ENCODE measurements at regions not wholly inside any gene's neighbourhood (a gene's known extent, or its start where the extent isn't known, plus 50 kb on each side); places are given as distances from the start of the nearest gene placed in this dataset.

GRCh38 chr4:162787120-162787519 lies 379.6 kb downstream of the NAF1 start:
- TF ChIP-seq CTCF (IDR thresholded peaks at IDR 0.05; ENCODE audit: control extremely low read depth, extremely low read depth), result no peak
- H3K27me3 ChIP-seq (ENCODE audit: control insufficient read depth in 3 of 3, insufficient read depth in 3 of 3, low read length in 2 of 3), result no peaks in the 10 kb centered on the region
- no peak overlapping the region for H3K9ac ChIP-seq (ENCODE audit: insufficient read depth in 1 of 2, low read length in 2 of 2)
- no peak overlapping the region for H3K27ac ChIP-seq (ENCODE audit: low read depth in 1 of 2, low read length in 1 of 2)
- H3K36me3 ChIP-seq (ENCODE audit: control insufficient read depth in 4 of 4, insufficient read depth in 4 of 4, low read length in 4 of 4), result no peaks in the 10 kb centered on the region
- H3K4me3 ChIP-seq, result no peak overlapping the region
- WGBS, 2 donors, result 89 to 95% methylated on average over 2 of the region's 2 CpGs
- no peaks in the 10 kb centered on the region for H3K4me1 ChIP-seq (ENCODE audit: control insufficient read depth in 5 of 5, insufficient read depth in 5 of 5, low read length in 5 of 5)
- ATAC-seq (ENCODE audit: insufficient read depth, low FRiP score) (no peak), DNase-seq (no peak)
- H3K9me3 ChIP-seq (ENCODE audit: control insufficient read depth in 4 of 4, insufficient read depth in 3 of 4, low read length in 3 of 4), result no peaks in the 10 kb centered on the region

GRCh38 chr4:162782778-162783525 lies 383.7 kb downstream of the NAF1 start:
- TF ChIP-seq CTCF (IDR thresholded peaks at IDR 0.05; ENCODE audit: control extremely low read depth, extremely low read depth), result no peak
- H3K9ac ChIP-seq (ENCODE audit: insufficient read depth in 1 of 2, low read length in 2 of 2), result no peak overlapping the region
- no peaks in the 10 kb centered on the region for H3K36me3 ChIP-seq (ENCODE audit: control insufficient read depth in 4 of 4, insufficient read depth in 4 of 4, low read length in 4 of 4)
- DNase-seq, result no peak
- no peak overlapping the region for H3K27ac ChIP-seq (ENCODE audit: low read depth in 1 of 2, low read length in 1 of 2)
- H3K9me3 ChIP-seq (ENCODE audit: control insufficient read depth in 4 of 4, insufficient read depth in 3 of 4, low read length in 3 of 4), result no peaks in the 10 kb centered on the region
- no peak overlapping the region for H3K4me3 ChIP-seq
- H3K27me3 ChIP-seq (ENCODE audit: control insufficient read depth in 3 of 3, insufficient read depth in 3 of 3, low read length in 2 of 3), result no peaks in the 10 kb centered on the region
- no peak for ATAC-seq (ENCODE audit: insufficient read depth, low FRiP score)
- 51 to 56% methylated on average over 7 of the region's 7 CpGs for WGBS, 2 donors
- H3K4me1 ChIP-seq (ENCODE audit: control insufficient read depth in 5 of 5, insufficient read depth in 5 of 5, low read length in 5 of 5), result no peaks in the 10 kb centered on the region

- TF ChIP-seq CTCF (IDR thresholded peaks at IDR 0.05; ENCODE audit: control extremely low read depth, extremely low read depth), result no peak
- WGBS, 2 donors, result 70 to 92% methylated on average over 3 of the region's 3 CpGs
- no peaks in the 10 kb centered on the region for H3K4me1 ChIP-seq (ENCODE audit: control insufficient read depth in 5 of 5, insufficient read depth in 5 of 5, low read length in 5 of 5)
- ATAC-seq (ENCODE audit: insufficient read depth, low FRiP score), result no peak
- H3K27ac ChIP-seq (ENCODE audit: low read depth in 1 of 2, low read length in 1 of 2), result no peak overlapping the region
- H3K4me3 ChIP-seq, result no peak overlapping the region
- no peaks in the 10 kb centered on the region for H3K9me3 ChIP-seq (ENCODE audit: control insufficient read depth in 4 of 4, insufficient read depth in 3 of 4, low read length in 3 of 4)
- H3K36me3 ChIP-seq (ENCODE audit: control insufficient read depth in 4 of 4, insufficient read depth in 4 of 4, low read length in 4 of 4), result no peaks in the 10 kb centered on the region
- no peak overlapping the region for H3K9ac ChIP-seq (ENCODE audit: insufficient read depth in 1 of 2, low read length in 2 of 2)
- DNase-seq, result no peak
- H3K27me3 ChIP-seq (ENCODE audit: control insufficient read depth in 3 of 3, insufficient read depth in 3 of 3, low read length in 2 of 3), result no peaks in the 10 kb centered on the region
Measured at GRCh38 chr4:162782096-162782777, 384.5 kb downstream of the NAF1 start.

Data from lung (tissue), 11 donors.